ENCODE measurements at regions not wholly inside any gene's neighbourhood (a gene's known extent, or its start where the extent isn't known, plus 50 kb on each side); places are given as distances from the start of the nearest gene placed in this dataset.

DNA sequence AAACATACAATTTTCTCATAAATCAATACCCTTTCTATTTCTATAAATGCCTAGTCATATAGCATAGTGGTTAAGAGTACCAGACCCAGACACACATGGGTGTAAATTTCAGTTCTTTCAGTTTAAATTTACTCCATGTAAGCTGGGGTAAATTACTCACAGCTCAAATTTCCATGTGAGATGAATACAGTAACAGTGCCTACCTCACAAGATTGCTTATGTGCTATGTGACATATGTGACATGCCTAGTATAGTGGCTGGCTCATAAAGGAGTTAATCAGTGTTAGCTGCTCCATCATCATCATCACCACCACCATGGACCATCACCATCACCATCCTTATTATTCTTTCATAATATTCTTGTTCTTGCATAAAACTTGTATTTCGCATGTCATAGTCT lies 61.6 kb upstream of the CD302 start:
- peaks cover 3% of the 10 kb centered on the region for H3K4me1 Mint-ChIP-seq
- H3K9me3 Mint-ChIP-seq, result no peaks in the 10 kb centered on the region
- Histone ChIP-seq H3K4me1 (ENCODE audit: control insufficient read depth, insufficient read depth, low read length) (no peaks in the 10 kb centered on the region), H3K27ac (ENCODE audit: low read depth, low read length) (no peak overlapping the region), H3K36me3 (ENCODE audit: control insufficient read depth, insufficient read depth, low read length) (no peaks in the 10 kb centered on the region), H3K27me3 (ENCODE audit: control insufficient read depth, insufficient read depth, low read length, poor library complexity, severe bottlenecking) (peaks cover 9% of the 10 kb centered on the region), H3K9me3 (ENCODE audit: control insufficient read depth, low read length) (peaks cover 5% of the 10 kb centered on the region), H3K4me3 (ENCODE audit: low read length) (no peak overlapping the region), H3K9ac (ENCODE audit: extremely low read depth, low read length, poor library complexity, severe bottlenecking) (no peak overlapping the region)
- H3K4me3 Mint-ChIP-seq, result no peak overlapping the region
- TF ChIP-seq, protein P1, sequence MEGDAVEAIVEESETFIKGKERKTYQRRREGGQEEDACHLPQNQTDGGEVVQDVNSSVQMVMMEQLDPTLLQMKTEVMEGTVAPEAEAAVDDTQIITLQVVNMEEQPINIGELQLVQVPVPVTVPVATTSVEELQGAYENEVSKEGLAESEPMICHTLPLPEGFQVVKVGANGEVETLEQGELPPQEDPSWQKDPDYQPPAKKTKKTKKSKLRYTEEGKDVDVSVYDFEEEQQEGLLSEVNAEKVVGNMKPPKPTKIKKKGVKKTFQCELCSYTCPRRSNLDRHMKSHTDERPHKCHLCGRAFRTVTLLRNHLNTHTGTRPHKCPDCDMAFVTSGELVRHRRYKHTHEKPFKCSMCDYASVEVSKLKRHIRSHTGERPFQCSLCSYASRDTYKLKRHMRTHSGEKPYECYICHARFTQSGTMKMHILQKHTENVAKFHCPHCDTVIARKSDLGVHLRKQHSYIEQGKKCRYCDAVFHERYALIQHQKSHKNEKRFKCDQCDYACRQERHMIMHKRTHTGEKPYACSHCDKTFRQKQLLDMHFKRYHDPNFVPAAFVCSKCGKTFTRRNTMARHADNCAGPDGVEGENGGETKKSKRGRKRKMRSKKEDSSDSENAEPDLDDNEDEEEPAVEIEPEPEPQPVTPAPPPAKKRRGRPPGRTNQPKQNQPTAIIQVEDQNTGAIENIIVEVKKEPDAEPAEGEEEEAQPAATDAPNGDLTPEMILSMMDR (conservative IDR thresholded peaks at IDR 0.05), result no peak
- H3K36me3 Mint-ChIP-seq (ENCODE audit: low read depth), result no peaks in the 10 kb centered on the region
- no peak for DNase-seq
- H3K27me3 Mint-ChIP-seq (ENCODE audit: insufficient read depth), result peaks cover 2% of the 10 kb centered on the region
- WGBS, 2 experiments (ENCODE audit: insufficient coverage in 1 of 2, insufficient read length in 1 of 2), result 94 to 100% methylated on average over 1 of the region's 1 CpG
- no peak overlapping the region for H3K27ac Mint-ChIP-seq

DNA sequence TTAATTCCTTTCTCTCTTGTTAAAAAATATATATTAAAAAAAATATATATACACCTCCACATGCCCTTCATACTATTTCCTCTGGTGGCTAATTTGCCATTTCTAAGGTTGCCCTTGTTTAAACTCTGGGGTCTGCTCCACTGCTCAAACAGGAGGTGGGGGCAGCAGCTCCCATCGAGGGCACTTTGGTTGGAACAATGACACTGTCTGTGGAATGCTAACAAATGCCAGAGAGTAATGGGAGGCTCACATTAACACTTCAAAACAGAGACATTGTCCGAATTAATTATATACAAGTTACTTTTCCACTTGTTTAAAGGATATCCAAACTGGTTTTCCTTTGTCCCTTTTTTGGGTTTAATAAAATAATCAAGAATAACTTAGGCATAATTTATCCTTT lies 58.8 kb upstream of the CD302 start:
- H3K4me1 Mint-ChIP-seq, result peaks cover 3% of the 10 kb centered on the region
- H3K27me3 Mint-ChIP-seq (ENCODE audit: insufficient read depth), result no peaks in the 10 kb centered on the region
- no peak overlapping the region for H3K9ac ChIP-seq (ENCODE audit: extremely low read depth, low read length, poor library complexity, severe bottlenecking)
- H3K36me3 Mint-ChIP-seq (ENCODE audit: low read depth), result no peaks in the 10 kb centered on the region
- H3K4me3 Mint-ChIP-seq, result no peak overlapping the region
- H3K27ac Mint-ChIP-seq, result no peak overlapping the region
- H3K36me3 ChIP-seq (ENCODE audit: control insufficient read depth, insufficient read depth, low read length), result no peaks in the 10 kb centered on the region
- no peaks in the 10 kb centered on the region for H3K9me3 ChIP-seq (ENCODE audit: control insufficient read depth, low read length)
- no peak overlapping the region for H3K4me3 ChIP-seq (ENCODE audit: low read length)
- no peaks in the 10 kb centered on the region for H3K9me3 Mint-ChIP-seq
- TF ChIP-seq, protein P1 (conservative IDR thresholded peaks at IDR 0.05), result no peak
- H3K27me3 ChIP-seq (ENCODE audit: control insufficient read depth, insufficient read depth, low read length, poor library complexity, severe bottlenecking), result peaks cover 9% of the 10 kb centered on the region
- WGBS, 2 experiments (ENCODE audit: insufficient coverage in 1 of 2, insufficient read length in 1 of 2), result 13% methylated on average over 2 of the region's 2 CpGs; no CpG with 5 or more reads in 1 of the 2 experiments
- no peaks in the 10 kb centered on the region for H3K4me1 ChIP-seq (ENCODE audit: control insufficient read depth, insufficient read depth, low read length)
- DNase-seq, result no peak
- no peak overlapping the region for H3K27ac ChIP-seq (ENCODE audit: low read depth, low read length)

GRCh38 chr2:159855557-159856061 lies 57.6 kb upstream of the CD302 start:
- Histone ChIP-seq H3K27me3 (ENCODE audit: control insufficient read depth, insufficient read depth, low read length, poor library complexity, severe bottlenecking) (peaks cover 5% of the 10 kb centered on the region), H3K4me1 (ENCODE audit: control insufficient read depth, insufficient read depth, low read length) (no peaks in the 10 kb centered on the region), H3K27ac (ENCODE audit: low read depth, low read length) (no peak overlapping the region), H3K9me3 (ENCODE audit: control insufficient read depth, low read length) (no peaks in the 10 kb centered on the region), H3K4me3 (ENCODE audit: low read length) (no peak overlapping the region), H3K9ac (ENCODE audit: extremely low read depth, low read length, poor library complexity, severe bottlenecking) (no peak overlapping the region), H3K36me3 (ENCODE audit: control insufficient read depth, insufficient read depth, low read length) (no peaks in the 10 kb centered on the region)
- no peaks in the 10 kb centered on the region for H3K36me3 Mint-ChIP-seq (ENCODE audit: low read depth)
- H3K27ac Mint-ChIP-seq, result no peak overlapping the region
- TF ChIP-seq, protein P1 (conservative IDR thresholded peaks at IDR 0.05), result no peak
- no peaks in the 10 kb centered on the region for H3K27me3 Mint-ChIP-seq (ENCODE audit: insufficient read depth)
- H3K4me3 Mint-ChIP-seq, result no peak overlapping the region
- 86 to 100% methylated on average over 2 to 5 of the region's 5 CpGs for WGBS, 2 experiments (ENCODE audit: insufficient coverage in 1 of 2, insufficient read length in 1 of 2)
- H3K9me3 Mint-ChIP-seq, result no peaks in the 10 kb centered on the region
- DNase-seq, result no peak
- peaks cover 3% of the 10 kb centered on the region for H3K4me1 Mint-ChIP-seq
